ENCODE measurements at regions not wholly inside any gene's neighbourhood (a gene's known extent, or its start where the extent isn't known, plus 50 kb on each side); places are given as distances from the start of the nearest gene placed in this dataset.
A peak's percentile ranks its signal among the peaks of the same experiment; 100 is the strongest.

GRCh38 chr3:118412503-118412902 lies 622.1 kb downstream of the IGSF11 start:
- Histone ChIP-seq H3K27ac (no peak overlapping the region), H3K9me3 (no peaks in the 10 kb centered on the region), H3K27me3 (no peaks in the 10 kb centered on the region), H3K36me3 (no peaks in the 10 kb centered on the region), H3K4me1 (no peaks in the 10 kb centered on the region), H3K4me3 (no peak overlapping the region)
- intact Hi-C loops (cut with DNase I): no loop called here
- peak in 1 of 4 donors; percentile 35 for TF ChIP-seq CTCF (IDR thresholded peaks at IDR 0.05)
- TF ChIP-seq POLR2A (IDR thresholded peaks at IDR 0.05): no peak
- DNase-seq (no peak), ATAC-seq (peak in 3 of 4 donors; percentile 21 to 54 (median 52))
- WGBS (ENCODE audit: insufficient coverage, low coverage, low lambda C conversion rate, missing lambda C conversion rate): 50% methylated on average over 1 of the region's 1 CpG

GRCh38 chr3:118425272-118425837 lies 609.3 kb downstream of the IGSF11 start:
- H3K4me1 ChIP-seq: no peaks in the 10 kb centered on the region
- DNase-seq: no peak
- H3K27ac ChIP-seq: no peak overlapping the region
- ATAC-seq: no peak
- WGBS (ENCODE audit: insufficient coverage, low coverage, low lambda C conversion rate, missing lambda C conversion rate): 44% methylated on average over 4 of the region's 4 CpGs
- H3K36me3 ChIP-seq: no peaks in the 10 kb centered on the region
- H3K9me3 ChIP-seq: no peaks in the 10 kb centered on the region
- no peaks in the 10 kb centered on the region for H3K27me3 ChIP-seq
- no peak overlapping the region for H3K4me3 ChIP-seq
- no peak for TF ChIP-seq CTCF (IDR thresholded peaks at IDR 0.05)
- TF ChIP-seq POLR2A (IDR thresholded peaks at IDR 0.05): no peak
- intact Hi-C loops (cut with DNase I): no loop called here

GRCh38 chr3:118433825-118434224 lies 600.8 kb downstream of the IGSF11 start:
- Histone ChIP-seq H3K27ac (no peak overlapping the region), H3K27me3 (no peaks in the 10 kb centered on the region), H3K9me3 (no peaks in the 10 kb centered on the region), H3K4me3 (no peak overlapping the region), H3K4me1 (no peaks in the 10 kb centered on the region), H3K36me3 (no peaks in the 10 kb centered on the region)
- 43% methylated on average over 2 of the region's 2 CpGs for WGBS (ENCODE audit: insufficient coverage, low coverage, low lambda C conversion rate, missing lambda C conversion rate)
- intact Hi-C loops (cut with DNase I): no loop called here
- TF ChIP-seq CTCF (IDR thresholded peaks at IDR 0.05) (no peak), POLR2A (IDR thresholded peaks at IDR 0.05) (no peak)
- no peak for ATAC-seq
- no peak for DNase-seq

GRCh38 chr3:118435851-118436350 lies 598.7 kb downstream of the IGSF11 start:
- Histone ChIP-seq H3K27me3 (no peaks in the 10 kb centered on the region), H3K4me1 (no peaks in the 10 kb centered on the region), H3K9me3 (no peaks in the 10 kb centered on the region), H3K27ac (no peak overlapping the region), H3K36me3 (no peaks in the 10 kb centered on the region), H3K4me3 (no peak overlapping the region)
- no peak for ATAC-seq
- no peak for DNase-seq
- no peak for TF ChIP-seq POLR2A (IDR thresholded peaks at IDR 0.05)
- no peak for TF ChIP-seq CTCF (IDR thresholded peaks at IDR 0.05)
- intact Hi-C loops (cut with DNase I): no loop called here
- WGBS (ENCODE audit: insufficient coverage, low coverage, low lambda C conversion rate, missing lambda C conversion rate): 23% methylated on average over 1 of the region's 1 CpG

All from right lobe of liver (tissue), 6 donors.